Ovary (tissue), 7 donors: ENCODE measurements at regions not wholly inside any gene's neighbourhood (a gene's known extent, or its start where the extent isn't known, plus 50 kb on each side); places are given as distances from the start of the nearest gene placed in this dataset.

Experiments
- DNase-seq, 5 donors: peaks; one replicate each; pipeline ENCODE4 v3.0.0-alpha.2; 2019 to 2020
- H3K27ac ChIP-seq, 2 donors: fragments of 200-600 bp; one replicate each; pipeline versions ENCODE4 v1.5.1 to v1.8.0; 2019 to 2022
- H3K27me3 ChIP-seq: fragments of 200-600 bp; one replicate; pipeline ENCODE4 v1.8.0; 2022
- H3K36me3 ChIP-seq: fragments of 200-600 bp; sonication (generic); one replicate; pipeline ENCODE4 v1.5.1; 2019
- H3K4me1 ChIP-seq: one replicate; pipeline ENCODE4 v1.8.1; 2013; ENCODE audit warnings: mild to moderate bottlenecking, moderate library complexity; ENCODE audit not compliant: insufficient read depth
- H3K4me3 ChIP-seq: fragments of 200-600 bp; sonication (generic); one replicate; pipeline ENCODE4 v1.5.1; 2017
- H3K9me3 ChIP-seq, 2 donors: fragments of 200-600 bp in 1 of 2; sonication (generic) in 1 of 2; one replicate each; pipeline versions ENCODE4 v1.5.1 to v1.8.1; 2013 to 2019; ENCODE audit warnings: mild to moderate bottlenecking in 1 of 2, moderate library complexity in 1 of 2
- CTCF ChIP-seq, 3 donors: fragments of 450-650 bp in 2 of 3; fragments of 200-600 bp in 1 of 3; IDR thresholded peaks; one replicate each; pipeline versions ENCODE4 v1.5.1 to v1.8.0; 2016 to 2022; ENCODE audit warnings: antibody characterized with exemption in 3 of 3, mild to moderate bottlenecking in 1 of 3
- EP300 ChIP-seq: sonication (generic); formaldehyde crosslinking; IDR thresholded peaks from one replicate; pipeline ENCODE4 v1.6.1; 2017; ENCODE audit warnings: antibody characterized with exemption
- POLR2A ChIP-seq: fragments of 450-650 bp; IDR thresholded peaks from one replicate; pipeline ENCODE4 v1.6.1; 2017; ENCODE audit warnings: antibody characterized with exemption, mild to moderate bottlenecking, moderate library complexity
- WGBS, 3 donors: extraction: QIAGEN DNeasy Blood & Tissue Kit in 1 of 3; methylation state at CpG; one replicate each; pipeline versions ENCODE4 v1.1.5 to v1.1.7; 2013 to 2017; 5-methylcytosine and 5-hydroxymethylcytosine counted together
- intact Hi-C, 4 donors: fragments of 100-400 bp; cut with DNase I; formaldehyde crosslinking; loops; one replicate each; pipeline versions ENCODE4 v1.11.0 to v1.15.1; 2022 to 2023
- donor health status: DM: no; HTN: no; CAD: no; lungs with moderate emphysema.
- donor health status: DM: no; HTN: no; CAD: no.
- donor health status: Bipolar disorder and iron deficiency.
- donor health status: DM: no; HTN: no; CAD: no.
- donor health status: DM: yes; HTN: yes; CAD: no.

- H3K27me3 ChIP-seq: no peaks in the 10 kb centered on the region
- DNase-seq: no peak
- no peak overlapping the region for H3K27ac ChIP-seq
- no peak overlapping the region for H3K4me3 ChIP-seq
- TF ChIP-seq POLR2A (no peak), EP300 (no peak), CTCF (IDR thresholded peaks at IDR 0.05) (no peak)
- no peaks in the 10 kb centered on the region for H3K4me1 ChIP-seq
- H3K36me3 ChIP-seq: no peaks in the 10 kb centered on the region
- H3K9me3 ChIP-seq: no peaks in the 10 kb centered on the region
- WGBS, 3 donors: 81 to 87% (median 82%) methylated on average over 8 of the region's 8 CpGs
- intact Hi-C loops: no loop called here
Measured at GRCh38 chr20:40811660-40812414, 122.8 kb upstream of the MAFB start.

GRCh38 chr20:40812415-40812925 lies 123.4 kb upstream of the MAFB start:
- intact Hi-C loops: no loop called here
- no peak for DNase-seq
- Histone ChIP-seq H3K36me3 (no peaks in the 10 kb centered on the region), H3K4me3 (no peak overlapping the region), H3K9me3 (no peaks in the 10 kb centered on the region), H3K27ac (no peak overlapping the region), H3K27me3 (no peaks in the 10 kb centered on the region), H3K4me1 (no peaks in the 10 kb centered on the region)
- WGBS, 3 donors: 86 to 90% (median 90%) methylated on average over 7 of the region's 7 CpGs
- TF ChIP-seq CTCF (IDR thresholded peaks at IDR 0.05): no peak
- no peak for TF ChIP-seq EP300
- TF ChIP-seq POLR2A: no peak

- Histone ChIP-seq H3K27me3 (no peaks in the 10 kb centered on the region), H3K36me3 (no peaks in the 10 kb centered on the region), H3K9me3 (no peaks in the 10 kb centered on the region), H3K4me3 (no peak overlapping the region), H3K4me1 (no peaks in the 10 kb centered on the region), H3K27ac (no peak overlapping the region)
- intact Hi-C loops: no loop called here
- WGBS, 3 donors: 79 to 81% (median 80%) methylated on average over 5 of the region's 5 CpGs
- TF ChIP-seq CTCF (IDR thresholded peaks at IDR 0.05): no peak
- no peak for TF ChIP-seq POLR2A
- TF ChIP-seq EP300: no peak
- DNase-seq: no peak
Measured at GRCh38 chr20:40813029-40813431, 124.0 kb upstream of the MAFB start.

- no peak overlapping the region for H3K27ac ChIP-seq
- WGBS, 3 donors: 36 to 47% (median 44%) methylated on average over 13 of the region's 13 CpGs
- H3K36me3 ChIP-seq: no peaks in the 10 kb centered on the region
- no peak overlapping the region for H3K4me3 ChIP-seq
- no peaks in the 10 kb centered on the region for H3K9me3 ChIP-seq
- no peaks in the 10 kb centered on the region for H3K4me1 ChIP-seq
- TF ChIP-seq CTCF (IDR thresholded peaks at IDR 0.05) (no peak), EP300 (no peak), POLR2A (no peak)
- no peaks in the 10 kb centered on the region for H3K27me3 ChIP-seq
- DNase-seq: no peak
- intact Hi-C loops: no loop called here
Measured at GRCh38 chr20:40813708-40814630, 124.9 kb upstream of the MAFB start.
